Panc1 (cell line): ENCODE measurements at regions not wholly inside any gene's neighbourhood (a gene's known extent, or its start where the extent isn't known, plus 50 kb on each side); places are given as distances from the start of the nearest gene placed in this dataset.

Experiments
- ATAC-seq: fragments of 200-7000 bp; cut with Tn5 transposase; 2 replicates; pipeline ENCODE4 v1.9.1; 2020; ENCODE audit warnings: mild to moderate bottlenecking, moderate library complexity
- BruUV-seq: library from RNA; stranded (reverse); fragments of 400-500 nt; replicated peaks from 2 replicates; lab custom pipeline; 2021; lab: Mats Ljungman, UMichigan
- CTCF ChIA-PET: fragments of 300-600 bp; sonication (Branson Sonifier 250); formaldehyde crosslinking; loops from one replicate; lab custom pipeline; 2022; ENCODE audit warnings: antibody characterized with exemption; lab: Charles Lee
- POLR2A ChIA-PET: fragments of 300-600 bp; sonication (Branson Sonifier 250); formaldehyde crosslinking; loops from one replicate; lab custom pipeline; 2022; ENCODE audit warnings: antibody characterized with exemption; lab: Charles Lee
- DNase-seq: peaks from one replicate; pipeline ENCODE4 v3.0.0-alpha.2; 2010; ENCODE audit warnings: low read depth, low spot score
- H3K27ac ChIP-seq: 2 replicates; pipeline ENCODE4 v1.5.1; 2011; ENCODE audit warnings: mild to moderate bottlenecking, low read length, inconsistent platforms
- H3K27me3 ChIP-seq: fragments of 200-500 bp; sonication (Bioruptor generic); 2 replicates; pipeline ENCODE4 v1.6.0; 2014; ENCODE audit warnings: low read length, inconsistent platforms; ENCODE audit not compliant: control insufficient read depth, insufficient read depth
- H3K36me3 ChIP-seq: fragments of 200-500 bp; sonication (Bioruptor generic); 2 replicates; pipeline ENCODE4 v1.5.1; 2014; ENCODE audit warnings: inconsistent platforms, mild to moderate bottlenecking, low read length, moderate library complexity; ENCODE audit not compliant: control insufficient read depth, insufficient read depth
- H3K4me1 ChIP-seq: 2 replicates; pipeline ENCODE4 v1.5.1; 2011; ENCODE audit warnings: inconsistent platforms, mild to moderate bottlenecking, low read length, moderate library complexity; ENCODE audit not compliant: control insufficient read depth, insufficient read depth
- H3K4me3 ChIP-seq, 2 experiments: 2 replicates each; pipeline ENCODE4 v1.5.1; 2011 to 2012; ENCODE audit warnings: low read depth in 2 of 2, low read length in 2 of 2, mild to moderate bottlenecking in 2 of 2, inconsistent platforms in 1 of 2, moderate library complexity in 1 of 2
- H3K9me3 ChIP-seq: fragments of 200-500 bp; sonication (Bioruptor generic); 2 replicates; pipeline ENCODE4 v1.5.1; 2014; ENCODE audit warnings: low read depth, mild to moderate bottlenecking, inconsistent platforms, low read length, moderate library complexity; ENCODE audit not compliant: control insufficient read depth, insufficient read depth
- CTCF ChIP-seq: fragments of 450-650 bp; IDR thresholded peaks from 2 replicates; pipeline ENCODE4 v1.5.1; 2017; ENCODE audit warnings: mild to moderate bottlenecking
- POLR2AphosphoS5 ChIP-seq: IDR thresholded peaks from 2 replicates; pipeline ENCODE4 v1.6.1; 2012; ENCODE audit warnings: mild to moderate bottlenecking, low read depth, low read length, moderate library complexity
- REST ChIP-seq, 2 experiments: IDR thresholded peaks; 2 replicates each; pipeline ENCODE4 v1.6.1; 2011 to 2012; ENCODE audit warnings: low read depth in 2 of 2, control low read depth in 1 of 2, low read length in 1 of 2, mild to moderate bottlenecking in 1 of 2, moderate library complexity in 1 of 2; ENCODE audit not compliant: insufficient read depth in 1 of 2
- SIN3A ChIP-seq: IDR thresholded peaks from 2 replicates; pipeline ENCODE4 v1.6.1; 2012; ENCODE audit warnings: low read depth, mild to moderate bottlenecking, low read length, moderate library complexity, borderline replicate concordance; ENCODE audit not compliant: insufficient read depth
- TCF7L2 ChIP-seq: IDR thresholded peaks from 2 replicates; pipeline ENCODE4 v1.6.1; 2011; ENCODE audit warnings: mild to moderate bottlenecking, low read depth, low read length, inconsistent platforms
- in situ Hi-C: cut with HindIII; loops from 2 replicates; pipeline ENCODE4 v1.10.0; 2016; ENCODE audit warnings: low sequenced_read_pairs, low pct_unique_long_range_greater_than_20kb
- intact Hi-C: fragments of 100-400 bp; cut with micrococcal nuclease; formaldehyde crosslinking; loops from one replicate; pipeline ENCODE4 v1.10.0; 2022; ENCODE audit not compliant: unreplicated experiment

- in situ Hi-C loops, result no loop called here
- no peaks in the 10 kb centered on the region for H3K9me3 ChIP-seq
- intact Hi-C loops, result no loop called here
- no TSS peak for BruUV-seq
- ChIA-PET POLR2A (no interaction called here), CTCF (no interaction called here)
- H3K4me3 ChIP-seq, result no peak overlapping the region
- no peaks in the 10 kb centered on the region for H3K36me3 ChIP-seq
- H3K27me3 ChIP-seq, result peaks cover 13% of the 10 kb centered on the region; the same call in 1 of the 2 replicates
- TF ChIP-seq REST (IDR thresholded peaks at IDR 0.05; ENCODE audit: insufficient read depth in 1 of 2, low read depth in 2 of 2, low read length in 1 of 2) (no peak), POLR2AphosphoS5 (no peak), CTCF (no peak), SIN3A (no peak), TCF7L2 (no peak)
- ATAC-seq, result no peak
- no peak overlapping the region for H3K27ac ChIP-seq
- H3K4me1 ChIP-seq, result no peaks in the 10 kb centered on the region; the same call in 1 of the 2 replicates
- DNase-seq, result no peak
Measured at GRCh38 chr6:169891846-169892245, 140.4 kb downstream of the ERMARD start.

GRCh38 chr6:169891421-169891820 is 140.0 kb downstream of the ERMARD start:
- intact Hi-C loops, result no loop called here
- Histone ChIP-seq H3K9me3 (no peaks in the 10 kb centered on the region), H3K27me3 (peaks cover 14% of the 10 kb centered on the region), H3K4me3 (no peak overlapping the region), H3K4me1 (no peaks in the 10 kb centered on the region; the same call in 1 of the 2 replicates), H3K27ac (no peak overlapping the region), H3K36me3 (no peaks in the 10 kb centered on the region)
- ChIA-PET CTCF (no interaction called here), POLR2A (no interaction called here)
- no peak for DNase-seq
- in situ Hi-C loops, result no loop called here
- no TSS peak for BruUV-seq
- ATAC-seq, result no peak
- TF ChIP-seq CTCF, result no peak
- no peak for TF ChIP-seq TCF7L2
- TF ChIP-seq REST (IDR thresholded peaks at IDR 0.05; ENCODE audit: insufficient read depth in 1 of 2, low read depth in 2 of 2, low read length in 1 of 2), result no peak
